Activated CD4-positive, CD25-positive, alpha-beta regulatory T cell (primary cell): ENCODE measurements at regions not wholly inside any gene's neighbourhood (a gene's known extent, or its start where the extent isn't known, plus 50 kb on each side); places are given as distances from the start of the nearest gene placed in this dataset.
"Not testable (repeated sequence)": the region's sequence is repeated elsewhere in the genome, so short reads cannot be mapped to it uniquely, and the experiment has no call there.

Experiments used
- DNase-seq, 4 experiments: peaks; one replicate each; lab custom pipeline; 2025; lab: John Stamatoyannopoulos, UW

- no peak for DNase-seq
Measured at GRCh38 chr2:88925770-88926462, 234.4 kb downstream of the RPIA start.

- DNase-seq, result no peak
Measured at GRCh38 chr2:88927128-88927527, 235.7 kb downstream of the RPIA start.

GRCh38 chr2:88930659-88931058 lies 239.2 kb downstream of the RPIA start:
- no peak for DNase-seq

- no peak for DNase-seq
Measured at GRCh38 chr2:88932686-88933085, 241.2 kb downstream of the RPIA start.

- no peak for DNase-seq
Measured at GRCh38 chr2:88933091-88933490, 241.6 kb downstream of the RPIA start.

- DNase-seq, result no peak
Measured at GRCh38 chr2:88933980-88934379, 242.5 kb downstream of the RPIA start.

GRCh38 chr2:88941178-88941577 lies 249.7 kb downstream of the RPIA start:
- not testable (repeated sequence) for DNase-seq

- no peak for DNase-seq
Measured at GRCh38 chr2:88942798-88943197, 251.3 kb downstream of the RPIA start.

- DNase-seq, result no peak
Measured at GRCh38 chr2:88949336-88949735, 257.9 kb downstream of the RPIA start.

- DNase-seq, result no peak
Measured at GRCh38 chr2:88950010-88950409, 258.5 kb downstream of the RPIA start.

GRCh38 chr2:88955607-88956006 lies 264.1 kb downstream of the RPIA start:
- no peak for DNase-seq

GRCh38 chr2:88959480-88960204 lies 268.2 kb downstream of the RPIA start:
- no peak for DNase-seq

- not testable (repeated sequence) for DNase-seq
Measured at GRCh38 chr2:88961323-88961722, 269.9 kb downstream of the RPIA start.

GRCh38 chr2:88967844-88968243 lies 276.4 kb downstream of the RPIA start:
- DNase-seq, result no peak

- DNase-seq, result not testable (repeated sequence)
Measured at GRCh38 chr2:88978011-88978410, 286.5 kb downstream of the RPIA start.

- not testable (repeated sequence) for DNase-seq
Measured at GRCh38 chr2:88978446-88978845, 287.0 kb downstream of the RPIA start.

- DNase-seq, result not testable (repeated sequence)
Measured at GRCh38 chr2:88984079-88984478, 292.6 kb downstream of the RPIA start.

- DNase-seq, result not testable (repeated sequence)
Measured at GRCh38 chr2:88986721-88987330, 295.4 kb downstream of the RPIA start.

GRCh38 chr2:88988617-88989016 lies 297.1 kb downstream of the RPIA start:
- DNase-seq, result not testable (repeated sequence)

GRCh38 chr2:88992819-88993218 lies 301.3 kb downstream of the RPIA start:
- DNase-seq, result not testable (repeated sequence)

- DNase-seq, result not testable (repeated sequence)
Measured at GRCh38 chr2:88994856-88995255, 303.4 kb downstream of the RPIA start.

- not testable (repeated sequence) for DNase-seq
Measured at GRCh38 chr2:88996588-88996987, 305.1 kb downstream of the RPIA start.

- DNase-seq, result no peak
Measured at GRCh38 chr2:88999365-88999764, 307.9 kb downstream of the RPIA start.
